Panc1 (cell line): ENCODE measurements at regions not wholly inside any gene's neighbourhood (a gene's known extent, or its start where the extent isn't known, plus 50 kb on each side); places are given as distances from the start of the nearest gene placed in this dataset.

Experiments used
- ATAC-seq: fragments of 200-7000 bp; cut with Tn5 transposase; 2 replicates; pipeline ENCODE4 v1.9.1; 2020; ENCODE audit warnings: mild to moderate bottlenecking, moderate library complexity
- BruUV-seq: library from RNA; stranded (reverse); fragments of 400-500 nt; replicated peaks from 2 replicates; lab custom pipeline; 2021; lab: Mats Ljungman, UMichigan
- CTCF ChIA-PET: fragments of 300-600 bp; sonication (Branson Sonifier 250); formaldehyde crosslinking; loops from one replicate; lab custom pipeline; 2022; ENCODE audit warnings: antibody characterized with exemption; lab: Charles Lee
- POLR2A ChIA-PET: fragments of 300-600 bp; sonication (Branson Sonifier 250); formaldehyde crosslinking; loops from one replicate; lab custom pipeline; 2022; ENCODE audit warnings: antibody characterized with exemption; lab: Charles Lee
- DNase-seq: peaks from one replicate; pipeline ENCODE4 v3.0.0-alpha.2; 2010; ENCODE audit warnings: low read depth, low spot score
- H3K27ac ChIP-seq: 2 replicates; pipeline ENCODE4 v1.5.1; 2011; ENCODE audit warnings: mild to moderate bottlenecking, low read length, inconsistent platforms
- H3K27me3 ChIP-seq: fragments of 200-500 bp; sonication (Bioruptor generic); 2 replicates; pipeline ENCODE4 v1.6.0; 2014; ENCODE audit warnings: low read length, inconsistent platforms; ENCODE audit not compliant: control insufficient read depth, insufficient read depth
- H3K36me3 ChIP-seq: fragments of 200-500 bp; sonication (Bioruptor generic); 2 replicates; pipeline ENCODE4 v1.5.1; 2014; ENCODE audit warnings: inconsistent platforms, mild to moderate bottlenecking, low read length, moderate library complexity; ENCODE audit not compliant: control insufficient read depth, insufficient read depth
- H3K4me1 ChIP-seq: 2 replicates; pipeline ENCODE4 v1.5.1; 2011; ENCODE audit warnings: inconsistent platforms, mild to moderate bottlenecking, low read length, moderate library complexity; ENCODE audit not compliant: control insufficient read depth, insufficient read depth
- H3K4me3 ChIP-seq, 2 experiments: 2 replicates each; pipeline ENCODE4 v1.5.1; 2011 to 2012; ENCODE audit warnings: low read depth in 2 of 2, low read length in 2 of 2, mild to moderate bottlenecking in 2 of 2, inconsistent platforms in 1 of 2, moderate library complexity in 1 of 2
- H3K9me3 ChIP-seq: fragments of 200-500 bp; sonication (Bioruptor generic); 2 replicates; pipeline ENCODE4 v1.5.1; 2014; ENCODE audit warnings: low read depth, mild to moderate bottlenecking, inconsistent platforms, low read length, moderate library complexity; ENCODE audit not compliant: control insufficient read depth, insufficient read depth
- POLR2AphosphoS5 ChIP-seq: IDR thresholded peaks from 2 replicates; pipeline ENCODE4 v1.6.1; 2012; ENCODE audit warnings: mild to moderate bottlenecking, low read depth, low read length, moderate library complexity
- SIN3A ChIP-seq: IDR thresholded peaks from 2 replicates; pipeline ENCODE4 v1.6.1; 2012; ENCODE audit warnings: low read depth, mild to moderate bottlenecking, low read length, moderate library complexity, borderline replicate concordance; ENCODE audit not compliant: insufficient read depth
- TCF7L2 ChIP-seq: IDR thresholded peaks from 2 replicates; pipeline ENCODE4 v1.6.1; 2011; ENCODE audit warnings: mild to moderate bottlenecking, low read depth, low read length, inconsistent platforms
- in situ Hi-C: cut with HindIII; loops from 2 replicates; pipeline ENCODE4 v1.10.0; 2016; ENCODE audit warnings: low sequenced_read_pairs, low pct_unique_long_range_greater_than_20kb
- intact Hi-C: fragments of 100-400 bp; cut with micrococcal nuclease; formaldehyde crosslinking; loops from one replicate; pipeline ENCODE4 v1.10.0; 2022; ENCODE audit not compliant: unreplicated experiment
- TF ChIP-seq, protein P1 (sequence below): fragments of 450-650 bp; IDR thresholded peaks from 2 replicates; pipeline ENCODE4 v1.5.1; 2017; ENCODE audit warnings: mild to moderate bottlenecking
- TF ChIP-seq, protein P2 (sequence below), 2 experiments: IDR thresholded peaks; 2 replicates each; pipeline ENCODE4 v1.6.1; 2011 to 2012; ENCODE audit warnings: low read depth in 2 of 2, control low read depth in 1 of 2, low read length in 1 of 2, mild to moderate bottlenecking in 1 of 2, moderate library complexity in 1 of 2; ENCODE audit not compliant: insufficient read depth in 1 of 2

DNA sequence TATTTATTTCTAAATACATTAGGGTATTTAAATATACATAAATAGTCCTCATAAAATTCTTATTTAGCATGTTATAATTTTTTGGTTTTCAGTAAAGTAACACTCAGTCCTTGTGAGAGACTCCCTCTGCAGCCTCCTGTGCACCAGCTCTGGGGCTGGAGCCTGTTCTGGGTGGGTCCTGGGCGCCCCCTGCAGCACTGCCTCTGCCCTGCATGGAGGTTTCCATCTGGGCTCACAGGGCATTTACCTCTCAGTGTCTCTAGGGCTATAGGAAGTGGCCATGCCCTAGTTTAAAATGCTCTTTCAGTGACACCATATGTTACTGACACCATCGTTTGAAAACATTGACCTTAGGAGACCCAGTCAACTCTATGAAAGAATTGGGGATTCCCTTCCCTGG, 1155.2 kb downstream of the TMEM121 start:
- Histone ChIP-seq H3K27me3 (no peaks in the 10 kb centered on the region), H3K4me3 (no peak overlapping the region), H3K9me3 (no peaks in the 10 kb centered on the region), H3K27ac (no peak overlapping the region), H3K4me1 (no peaks in the 10 kb centered on the region), H3K36me3 (no peaks in the 10 kb centered on the region)
- no peak for TF ChIP-seq SIN3A
- TF ChIP-seq, protein P1, sequence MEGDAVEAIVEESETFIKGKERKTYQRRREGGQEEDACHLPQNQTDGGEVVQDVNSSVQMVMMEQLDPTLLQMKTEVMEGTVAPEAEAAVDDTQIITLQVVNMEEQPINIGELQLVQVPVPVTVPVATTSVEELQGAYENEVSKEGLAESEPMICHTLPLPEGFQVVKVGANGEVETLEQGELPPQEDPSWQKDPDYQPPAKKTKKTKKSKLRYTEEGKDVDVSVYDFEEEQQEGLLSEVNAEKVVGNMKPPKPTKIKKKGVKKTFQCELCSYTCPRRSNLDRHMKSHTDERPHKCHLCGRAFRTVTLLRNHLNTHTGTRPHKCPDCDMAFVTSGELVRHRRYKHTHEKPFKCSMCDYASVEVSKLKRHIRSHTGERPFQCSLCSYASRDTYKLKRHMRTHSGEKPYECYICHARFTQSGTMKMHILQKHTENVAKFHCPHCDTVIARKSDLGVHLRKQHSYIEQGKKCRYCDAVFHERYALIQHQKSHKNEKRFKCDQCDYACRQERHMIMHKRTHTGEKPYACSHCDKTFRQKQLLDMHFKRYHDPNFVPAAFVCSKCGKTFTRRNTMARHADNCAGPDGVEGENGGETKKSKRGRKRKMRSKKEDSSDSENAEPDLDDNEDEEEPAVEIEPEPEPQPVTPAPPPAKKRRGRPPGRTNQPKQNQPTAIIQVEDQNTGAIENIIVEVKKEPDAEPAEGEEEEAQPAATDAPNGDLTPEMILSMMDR = peak; percentile 32
- intact Hi-C loops = no loop called here
- ChIA-PET POLR2A (no interaction called here), CTCF (no interaction called here)
- DNase-seq (no peak), ATAC-seq (no peak)
- in situ Hi-C loops = no loop called here
- BruUV-seq = no TSS peak

DNA sequence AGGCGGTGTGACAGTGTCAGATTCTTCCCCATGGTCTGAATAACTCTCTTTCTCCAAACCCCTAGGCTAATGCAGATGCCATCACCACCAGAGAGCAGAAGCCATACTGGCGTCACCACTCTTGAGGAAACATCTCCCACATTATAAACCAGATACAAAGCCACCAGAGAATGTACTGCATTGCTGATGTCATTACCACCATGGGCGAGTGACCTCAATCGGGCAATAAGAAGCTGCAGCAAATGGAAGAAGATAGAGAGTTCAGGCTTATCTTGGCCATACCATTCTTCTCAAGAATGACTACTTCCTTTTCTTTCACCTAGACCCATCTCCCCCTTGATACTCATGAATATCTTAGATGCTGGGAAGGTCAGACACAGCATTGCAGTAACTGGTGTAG, 1157.2 kb downstream of the TMEM121 start:
- no peaks in the 10 kb centered on the region for H3K9me3 ChIP-seq
- in situ Hi-C loops = no loop called here
- H3K27me3 ChIP-seq = no peaks in the 10 kb centered on the region
- no peak overlapping the region for H3K4me3 ChIP-seq
- intact Hi-C loops = no loop called here
- ChIA-PET POLR2A (no interaction called here), CTCF (no interaction called here)
- H3K36me3 ChIP-seq = no peaks in the 10 kb centered on the region
- no peak for ATAC-seq
- no TSS peak for BruUV-seq
- no peaks in the 10 kb centered on the region for H3K4me1 ChIP-seq
- no peak for DNase-seq
- no peak overlapping the region for H3K27ac ChIP-seq
- TF ChIP-seq, protein P2, sequence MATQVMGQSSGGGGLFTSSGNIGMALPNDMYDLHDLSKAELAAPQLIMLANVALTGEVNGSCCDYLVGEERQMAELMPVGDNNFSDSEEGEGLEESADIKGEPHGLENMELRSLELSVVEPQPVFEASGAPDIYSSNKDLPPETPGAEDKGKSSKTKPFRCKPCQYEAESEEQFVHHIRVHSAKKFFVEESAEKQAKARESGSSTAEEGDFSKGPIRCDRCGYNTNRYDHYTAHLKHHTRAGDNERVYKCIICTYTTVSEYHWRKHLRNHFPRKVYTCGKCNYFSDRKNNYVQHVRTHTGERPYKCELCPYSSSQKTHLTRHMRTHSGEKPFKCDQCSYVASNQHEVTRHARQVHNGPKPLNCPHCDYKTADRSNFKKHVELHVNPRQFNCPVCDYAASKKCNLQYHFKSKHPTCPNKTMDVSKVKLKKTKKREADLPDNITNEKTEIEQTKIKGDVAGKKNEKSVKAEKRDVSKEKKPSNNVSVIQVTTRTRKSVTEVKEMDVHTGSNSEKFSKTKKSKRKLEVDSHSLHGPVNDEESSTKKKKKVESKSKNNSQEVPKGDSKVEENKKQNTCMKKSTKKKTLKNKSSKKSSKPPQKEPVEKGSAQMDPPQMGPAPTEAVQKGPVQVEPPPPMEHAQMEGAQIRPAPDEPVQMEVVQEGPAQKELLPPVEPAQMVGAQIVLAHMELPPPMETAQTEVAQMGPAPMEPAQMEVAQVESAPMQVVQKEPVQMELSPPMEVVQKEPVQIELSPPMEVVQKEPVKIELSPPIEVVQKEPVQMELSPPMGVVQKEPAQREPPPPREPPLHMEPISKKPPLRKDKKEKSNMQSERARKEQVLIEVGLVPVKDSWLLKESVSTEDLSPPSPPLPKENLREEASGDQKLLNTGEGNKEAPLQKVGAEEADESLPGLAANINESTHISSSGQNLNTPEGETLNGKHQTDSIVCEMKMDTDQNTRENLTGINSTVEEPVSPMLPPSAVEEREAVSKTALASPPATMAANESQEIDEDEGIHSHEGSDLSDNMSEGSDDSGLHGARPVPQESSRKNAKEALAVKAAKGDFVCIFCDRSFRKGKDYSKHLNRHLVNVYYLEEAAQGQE (IDR thresholded peaks at IDR 0.05; ENCODE audit: insufficient read depth in 1 of 2, low read depth in 2 of 2, low read length in 1 of 2) = no peak
- TF ChIP-seq SIN3A (no peak), POLR2AphosphoS5 (no peak), TCF7L2 (no peak)
- TF ChIP-seq, protein P1 = no peak
